Esophagus muscularis mucosa (tissue), 3 donors: ENCODE measurements at regions not wholly inside any gene's neighbourhood (a gene's known extent, or its start where the extent isn't known, plus 50 kb on each side); places are given as distances from the start of the nearest gene placed in this dataset.

Source experiments
- POLR2A ChIP-seq: fragments of 450-650 bp; IDR thresholded peaks from one replicate; pipeline ENCODE4 v1.6.1; 2017; ENCODE audit warnings: antibody characterized with exemption, moderate library complexity, mild to moderate bottlenecking, low read depth
- TF ChIP-seq, protein P1 (sequence below), 3 experiments: fragments of 200-600 bp in 2 of 3; fragments of 450-650 bp in 1 of 3; sonication (generic) in 2 of 3; IDR thresholded peaks; one replicate each; pipeline ENCODE4 v1.5.1; 2017 to 2019; ENCODE audit warnings: antibody characterized with exemption in 3 of 3, mild to moderate bottlenecking in 2 of 3, moderate library complexity in 1 of 3

DNA sequence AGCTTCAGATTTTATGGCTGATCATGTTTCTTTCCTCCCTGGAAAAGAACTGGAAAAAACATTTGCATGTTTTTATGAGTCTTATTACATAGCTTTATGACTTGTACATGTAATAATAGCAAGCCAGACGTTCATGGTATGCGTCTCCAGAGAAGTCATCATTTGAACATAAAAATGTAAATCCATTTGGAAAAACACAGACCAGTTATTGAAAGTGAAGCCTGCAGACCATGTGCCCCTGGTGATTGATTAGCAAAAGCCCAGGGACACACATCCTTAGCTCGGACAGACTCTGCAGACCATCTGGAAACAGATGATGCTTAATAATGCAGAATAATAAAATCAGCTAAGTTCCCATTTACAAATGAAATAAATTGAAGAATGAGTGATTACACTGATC, 283.1 kb downstream of the TDRD15 start:
- TF ChIP-seq, protein P1, sequence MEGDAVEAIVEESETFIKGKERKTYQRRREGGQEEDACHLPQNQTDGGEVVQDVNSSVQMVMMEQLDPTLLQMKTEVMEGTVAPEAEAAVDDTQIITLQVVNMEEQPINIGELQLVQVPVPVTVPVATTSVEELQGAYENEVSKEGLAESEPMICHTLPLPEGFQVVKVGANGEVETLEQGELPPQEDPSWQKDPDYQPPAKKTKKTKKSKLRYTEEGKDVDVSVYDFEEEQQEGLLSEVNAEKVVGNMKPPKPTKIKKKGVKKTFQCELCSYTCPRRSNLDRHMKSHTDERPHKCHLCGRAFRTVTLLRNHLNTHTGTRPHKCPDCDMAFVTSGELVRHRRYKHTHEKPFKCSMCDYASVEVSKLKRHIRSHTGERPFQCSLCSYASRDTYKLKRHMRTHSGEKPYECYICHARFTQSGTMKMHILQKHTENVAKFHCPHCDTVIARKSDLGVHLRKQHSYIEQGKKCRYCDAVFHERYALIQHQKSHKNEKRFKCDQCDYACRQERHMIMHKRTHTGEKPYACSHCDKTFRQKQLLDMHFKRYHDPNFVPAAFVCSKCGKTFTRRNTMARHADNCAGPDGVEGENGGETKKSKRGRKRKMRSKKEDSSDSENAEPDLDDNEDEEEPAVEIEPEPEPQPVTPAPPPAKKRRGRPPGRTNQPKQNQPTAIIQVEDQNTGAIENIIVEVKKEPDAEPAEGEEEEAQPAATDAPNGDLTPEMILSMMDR (IDR thresholded peaks at IDR 0.05) = no peak
- TF ChIP-seq POLR2A = no peak
